ENCODE measurements at regions not wholly inside any gene's neighbourhood (a gene's known extent, or its start where the extent isn't known, plus 50 kb on each side); places are given as distances from the start of the nearest gene placed in this dataset.

GRCh38 chr13:64992314-64992713 is 2237.8 kb downstream of the PCDH9 start:
- TF ChIP-seq POLR2A (IDR thresholded peaks at IDR 0.05; ENCODE audit: low read length), result no peak
- no peak for TF ChIP-seq GATA1 (IDR thresholded peaks at IDR 0.05; ENCODE audit: low read depth, low read length)
